GM06990 (cell line): ENCODE measurements at regions not wholly inside any gene's neighbourhood (a gene's known extent, or its start where the extent isn't known, plus 50 kb on each side); places are given as distances from the start of the nearest gene placed in this dataset.

Experiments
- DNase-seq: peaks from one replicate; pipeline ENCODE4 v3.0.0-alpha.2; 2011; ENCODE audit not compliant: insufficient read length; ENCODE audit errors: extremely low read depth
- H3K27me3 ChIP-seq: replicated peaks from 2 replicates; pipeline ENCODE4 v1.6.0; 2011; ENCODE audit warnings: low read length; ENCODE audit not compliant: control insufficient read depth, insufficient read depth
- H3K36me3 ChIP-seq: 2 replicates; pipeline ENCODE4 v1.5.1; 2011; ENCODE audit warnings: low read length; ENCODE audit not compliant: control insufficient read depth, insufficient read depth
- H3K4me3 ChIP-seq: replicated peaks from 2 replicates; pipeline ENCODE4 v1.5.1; 2011; ENCODE audit warnings: low read depth, mild to moderate bottlenecking, control low read depth, low read length
- CTCF ChIP-seq: IDR thresholded peaks from 2 replicates; pipeline ENCODE4 v1.5.1; 2011; ENCODE audit warnings: low read length, control low read depth, mild to moderate bottlenecking, inconsistent platforms; ENCODE audit not compliant: insufficient read depth, poor library complexity, severe bottlenecking

GRCh38 chr21:32114419-32115035 is 164.3 kb downstream of the MIS18A start:
- DNase-seq = no peak
- H3K4me3 ChIP-seq = no peak overlapping the region
- no peaks in the 10 kb centered on the region for H3K27me3 ChIP-seq
- no peak for TF ChIP-seq CTCF
- no peaks in the 10 kb centered on the region for H3K36me3 ChIP-seq

DNA sequence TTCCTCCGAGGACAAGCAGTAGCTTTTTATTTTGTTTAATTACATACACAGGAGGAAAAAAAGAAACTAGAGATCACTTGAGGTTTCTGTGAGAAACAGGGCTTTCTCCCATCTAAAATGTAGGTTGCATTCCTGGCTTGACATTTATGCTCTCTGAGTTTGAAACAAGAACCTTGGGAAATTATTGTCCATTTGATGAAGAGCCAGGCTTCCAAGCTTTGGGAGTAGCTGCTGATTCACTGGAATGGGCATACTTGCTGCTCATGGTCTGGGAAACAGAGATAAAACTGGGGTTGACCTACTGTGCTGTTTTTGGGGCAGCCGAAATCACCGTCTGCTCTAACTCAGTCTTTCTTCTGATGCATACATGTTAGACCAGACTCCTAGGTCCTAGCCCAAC is 165.4 kb downstream of the MIS18A start:
- no peak for TF ChIP-seq CTCF
- no peak overlapping the region for H3K4me3 ChIP-seq
- H3K27me3 ChIP-seq = no peaks in the 10 kb centered on the region
- DNase-seq = no peak
- H3K36me3 ChIP-seq = no peaks in the 10 kb centered on the region

DNA sequence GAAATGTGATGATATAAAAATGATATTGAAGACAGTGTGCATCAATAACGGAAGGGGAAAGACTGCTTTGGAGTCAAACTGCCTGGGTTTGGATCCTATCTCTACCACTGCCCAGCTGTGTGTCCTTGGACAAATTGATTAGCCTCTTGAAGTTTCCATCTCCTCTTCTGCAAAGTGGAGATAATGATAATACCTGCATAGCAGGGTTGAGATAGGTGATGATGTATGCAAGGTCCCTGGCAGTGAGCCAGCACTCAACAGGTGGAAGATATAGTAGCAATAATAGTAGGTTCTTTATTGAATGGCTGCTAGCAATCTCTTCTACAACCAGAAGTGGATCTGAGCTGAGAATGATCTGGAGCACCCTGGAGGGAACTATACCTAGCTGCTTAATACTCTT is 166.7 kb downstream of the MIS18A start:
- DNase-seq = no peak
- H3K27me3 ChIP-seq = no peaks in the 10 kb centered on the region
- no peak for TF ChIP-seq CTCF
- no peak overlapping the region for H3K4me3 ChIP-seq
- no peaks in the 10 kb centered on the region for H3K36me3 ChIP-seq

GRCh38 chr21:32108566-32108965 is 170.3 kb downstream of the MIS18A start:
- H3K4me3 ChIP-seq = no peak overlapping the region
- no peak for TF ChIP-seq CTCF
- H3K27me3 ChIP-seq = no peaks in the 10 kb centered on the region
- no peak for DNase-seq
- no peaks in the 10 kb centered on the region for H3K36me3 ChIP-seq

DNA sequence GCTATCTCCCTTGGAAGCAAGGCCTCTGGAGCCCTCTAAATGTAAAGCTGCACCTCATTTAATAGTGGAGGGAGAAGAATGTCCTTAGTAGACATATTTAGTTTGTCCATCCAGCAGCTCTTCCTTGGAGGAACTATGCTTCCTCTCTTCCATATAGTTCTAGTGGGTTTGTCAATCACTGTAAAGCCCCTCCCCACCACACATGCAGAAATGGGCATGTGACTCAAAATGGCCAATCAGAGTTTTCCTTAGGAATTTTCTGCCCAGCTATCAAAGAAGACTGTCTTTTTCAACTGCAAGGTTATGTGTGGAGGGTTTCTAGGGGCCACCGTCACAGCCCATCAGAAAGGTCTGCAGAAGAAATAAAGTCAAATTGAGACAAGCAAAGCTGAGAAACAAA is 175.5 kb downstream of the MIS18A start:
- H3K36me3 ChIP-seq = no peaks in the 10 kb centered on the region
- DNase-seq = no peak
- no peak overlapping the region for H3K4me3 ChIP-seq
- no peaks in the 10 kb centered on the region for H3K27me3 ChIP-seq
- no peak for TF ChIP-seq CTCF

DNA sequence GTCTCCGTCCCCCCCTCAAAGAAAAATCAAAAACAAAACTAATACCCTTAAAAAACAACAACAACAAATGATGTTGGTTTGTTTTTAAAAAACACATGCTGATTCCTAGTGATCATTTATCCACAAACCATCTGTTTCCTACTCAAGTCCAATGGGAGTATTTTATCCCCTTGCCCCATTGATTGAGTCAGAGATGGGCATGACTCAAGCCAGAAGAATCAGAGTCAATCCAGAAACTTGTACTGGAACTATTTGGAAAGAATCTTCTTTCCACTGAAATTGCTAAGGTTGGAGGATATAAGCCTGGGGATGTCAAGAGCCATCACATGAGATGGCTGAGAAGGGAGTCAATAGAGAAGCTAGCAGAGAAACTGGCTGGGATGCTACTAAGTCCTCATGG is 176.4 kb downstream of the MIS18A start:
- Histone ChIP-seq H3K4me3 (no peak overlapping the region), H3K36me3 (no peaks in the 10 kb centered on the region), H3K27me3 (no peaks in the 10 kb centered on the region)
- no peak for DNase-seq
- TF ChIP-seq CTCF = no peak
